SKM-1 treated with dmso at 0.1 percent for 144 hours (cell line): ENCODE measurements at regions not wholly inside any gene's neighbourhood (a gene's known extent, or its start where the extent isn't known, plus 50 kb on each side); places are given as distances from the start of the nearest gene placed in this dataset.
A peak's percentile ranks its signal among the peaks of the same experiment; 100 is the strongest.

Source experiments
- DNase-seq: peaks from one replicate; lab custom pipeline; 2025; ENCODE audit not compliant: unreplicated experiment; lab: John Stamatoyannopoulos, UW

- DNase-seq: no peak
These were observed 85.7 kb upstream of the COL13A1 start for GRCh38 chr10:69715899-69716606.

GRCh38 chr10:69716711-69717560 lies 84.8 kb upstream of the COL13A1 start:
- peak; percentile 42 for DNase-seq

- no peak for DNase-seq
These were observed 82.8 kb upstream of the COL13A1 start for GRCh38 chr10:69718951-69719350.

GRCh38 chr10:69721690-69722310 lies 79.9 kb upstream of the COL13A1 start:
- no peak for DNase-seq

- no peak for DNase-seq
These were observed 78.1 kb upstream of the COL13A1 start for GRCh38 chr10:69723653-69724052.

- no peak for DNase-seq
These were observed 74.9 kb upstream of the COL13A1 start for GRCh38 chr10:69726850-69727249.

- no peak for DNase-seq
These were observed 73.3 kb upstream of the COL13A1 start for GRCh38 chr10:69728335-69728870.

GRCh38 chr10:69729326-69730048 lies 72.2 kb upstream of the COL13A1 start:
- DNase-seq: no peak

GRCh38 chr10:69730251-69731156 lies 71.2 kb upstream of the COL13A1 start:
- DNase-seq: no peak

- DNase-seq: no peak
These were observed 70.5 kb upstream of the COL13A1 start for GRCh38 chr10:69731184-69731583.

- no peak for DNase-seq
These were observed 70.0 kb upstream of the COL13A1 start for GRCh38 chr10:69731698-69732097.

- DNase-seq: no peak
These were observed 69.4 kb upstream of the COL13A1 start for GRCh38 chr10:69732147-69732825.

GRCh38 chr10:69732826-69733150 lies 68.9 kb upstream of the COL13A1 start:
- DNase-seq: no peak

GRCh38 chr10:69733791-69734261 lies 67.9 kb upstream of the COL13A1 start:
- DNase-seq: no peak

- no peak for DNase-seq
These were observed 67.3 kb upstream of the COL13A1 start for GRCh38 chr10:69734416-69734796.

- no peak for DNase-seq
These were observed 66.8 kb upstream of the COL13A1 start for GRCh38 chr10:69734797-69735468.

GRCh38 chr10:69736886-69737641 lies 64.6 kb upstream of the COL13A1 start:
- no peak for DNase-seq

GRCh38 chr10:69738071-69738470 lies 63.6 kb upstream of the COL13A1 start:
- no peak for DNase-seq
